Transverse colon (tissue), 3 donors: ENCODE measurements at regions not wholly inside any gene's neighbourhood (a gene's known extent, or its start where the extent isn't known, plus 50 kb on each side); places are given as distances from the start of the nearest gene placed in this dataset.

Source experiments
- EP300 ChIP-seq: sonication (generic); formaldehyde crosslinking; IDR thresholded peaks from one replicate; pipeline ENCODE4 v1.6.1; 2017; ENCODE audit warnings: antibody characterized with exemption, low read depth
- POLR2A ChIP-seq: fragments of 450-650 bp; IDR thresholded peaks from one replicate; pipeline ENCODE4 v1.6.1; 2016; ENCODE audit warnings: antibody characterized with exemption, mild to moderate bottlenecking, moderate library complexity
- TF ChIP-seq, protein P1 (sequence below), 5 experiments: fragments of 200-600 bp in 3 of 5; fragments of 450-650 bp in 2 of 5; sonication (generic) in 3 of 5; IDR thresholded peaks; 1 replicate in 2 of 5; 2 replicates in 3 of 5; pipeline ENCODE4 v1.5.1; 2016 to 2017; ENCODE audit warnings: antibody characterized with exemption in 5 of 5, inconsistent platforms in 3 of 5, mild to moderate bottlenecking in 2 of 5, moderate library complexity in 1 of 5

DNA sequence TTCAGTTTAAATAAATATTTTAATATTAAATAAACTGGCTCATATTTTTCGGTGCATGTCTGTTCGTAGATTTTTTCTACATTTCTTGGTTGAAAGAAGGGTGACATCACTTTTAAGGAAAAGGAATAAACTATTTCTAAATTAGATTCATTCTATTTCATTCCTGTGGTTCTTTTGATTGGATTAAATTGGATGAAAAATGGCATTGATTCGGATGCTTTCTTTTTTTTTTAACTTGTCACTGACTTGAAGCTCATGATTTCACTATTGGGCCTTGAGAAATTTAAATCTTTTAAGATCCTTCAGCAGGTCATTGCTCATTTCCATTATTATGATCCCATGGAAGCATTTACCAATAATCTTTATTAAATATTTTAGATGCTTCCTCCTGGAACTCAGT is 113.1 kb upstream of the RASSF8 start:
- TF ChIP-seq, protein P1, sequence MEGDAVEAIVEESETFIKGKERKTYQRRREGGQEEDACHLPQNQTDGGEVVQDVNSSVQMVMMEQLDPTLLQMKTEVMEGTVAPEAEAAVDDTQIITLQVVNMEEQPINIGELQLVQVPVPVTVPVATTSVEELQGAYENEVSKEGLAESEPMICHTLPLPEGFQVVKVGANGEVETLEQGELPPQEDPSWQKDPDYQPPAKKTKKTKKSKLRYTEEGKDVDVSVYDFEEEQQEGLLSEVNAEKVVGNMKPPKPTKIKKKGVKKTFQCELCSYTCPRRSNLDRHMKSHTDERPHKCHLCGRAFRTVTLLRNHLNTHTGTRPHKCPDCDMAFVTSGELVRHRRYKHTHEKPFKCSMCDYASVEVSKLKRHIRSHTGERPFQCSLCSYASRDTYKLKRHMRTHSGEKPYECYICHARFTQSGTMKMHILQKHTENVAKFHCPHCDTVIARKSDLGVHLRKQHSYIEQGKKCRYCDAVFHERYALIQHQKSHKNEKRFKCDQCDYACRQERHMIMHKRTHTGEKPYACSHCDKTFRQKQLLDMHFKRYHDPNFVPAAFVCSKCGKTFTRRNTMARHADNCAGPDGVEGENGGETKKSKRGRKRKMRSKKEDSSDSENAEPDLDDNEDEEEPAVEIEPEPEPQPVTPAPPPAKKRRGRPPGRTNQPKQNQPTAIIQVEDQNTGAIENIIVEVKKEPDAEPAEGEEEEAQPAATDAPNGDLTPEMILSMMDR (IDR thresholded peaks at IDR 0.05) = no peak
- TF ChIP-seq EP300 (no peak), POLR2A (no peak)
